ENCODE measurements at regions not wholly inside any gene's neighbourhood (a gene's known extent, or its start where the extent isn't known, plus 50 kb on each side); places are given as distances from the start of the nearest gene placed in this dataset.
A peak's percentile ranks its signal among the peaks of the same experiment; 100 is the strongest.

GRCh38 chr13:47326061-47326460 lies 429.2 kb upstream of the HTR2A start:
- DNase-seq, result no peak
- intact Hi-C loops (cut with DNase I), result no loop called here

GRCh38 chr13:47317356-47317755 lies 420.5 kb upstream of the HTR2A start:
- intact Hi-C loops (cut with DNase I), result no loop called here
- ATAC-seq (no peak), DNase-seq (no peak)

More at GRCh38 chr13:47326061-47326460, 429.2 kb upstream of the HTR2A start:
- no peak for ATAC-seq

DNA sequence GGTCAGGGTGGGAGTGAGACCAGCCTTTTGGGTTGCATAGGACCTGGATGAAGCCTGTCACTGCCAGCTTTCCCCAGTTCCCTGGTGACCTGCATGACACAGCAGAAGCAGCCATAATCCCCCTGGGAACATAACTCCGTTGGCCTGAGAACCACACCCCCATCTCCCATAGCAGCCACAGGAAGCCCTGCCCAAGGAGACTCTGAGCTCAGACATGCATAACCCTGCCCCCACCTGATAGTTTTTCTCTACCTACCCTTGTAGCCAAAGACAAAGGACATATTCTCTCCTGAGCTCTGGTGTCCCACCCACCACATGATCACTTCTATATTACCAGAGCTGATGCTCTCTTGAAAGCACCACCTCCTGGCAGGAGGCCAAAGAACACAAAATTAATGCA lies 413.5 kb upstream of the HTR2A start:
- ATAC-seq (no peak), DNase-seq (no peak)
- intact Hi-C loops (cut with DNase I), result no loop called here

DNA sequence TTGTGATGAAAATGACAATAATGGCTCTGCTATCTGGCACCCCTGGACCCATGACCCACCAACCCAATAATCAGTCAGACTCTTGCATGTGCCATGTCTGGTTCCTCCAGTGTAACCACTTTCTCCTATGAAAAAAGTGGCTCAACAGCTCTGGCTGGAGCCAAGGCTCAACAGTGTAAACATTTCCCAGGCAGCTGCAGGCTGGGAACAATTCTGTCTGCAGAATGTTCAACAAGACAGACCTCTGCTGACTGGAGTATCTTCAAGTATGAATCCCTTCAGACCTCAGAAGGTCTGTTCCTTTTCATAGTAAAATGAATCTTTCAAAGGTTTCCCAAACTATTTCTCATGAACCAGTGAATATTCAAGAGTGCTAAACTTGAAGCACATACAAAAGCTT lies 410.1 kb upstream of the HTR2A start:
- no peak for DNase-seq
- no peak for ATAC-seq
- intact Hi-C loops (cut with DNase I), result no loop called here

GRCh38 chr13:47303626-47304025 lies 406.8 kb upstream of the HTR2A start:
- intact Hi-C loops (cut with DNase I), result no loop called here
- ATAC-seq, result no peak

DNA sequence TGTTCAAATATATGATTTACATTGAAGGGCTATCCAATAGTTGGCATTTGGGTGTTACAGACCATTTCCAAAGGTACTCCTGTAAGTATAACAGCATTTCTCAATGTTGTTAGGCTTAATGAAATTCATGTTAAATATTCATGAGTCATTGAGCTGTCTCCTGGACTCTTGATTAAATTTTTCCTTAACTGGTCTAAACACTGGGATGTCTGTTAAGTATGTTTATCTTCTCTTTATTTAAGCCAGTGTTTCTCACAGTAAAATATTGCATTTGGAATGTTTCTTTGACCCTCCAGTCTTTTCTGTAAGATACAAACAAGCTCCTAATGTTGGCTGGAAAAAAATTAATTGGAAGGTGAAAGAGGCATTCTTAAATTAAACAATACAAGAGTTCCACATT lies 402.5 kb upstream of the HTR2A start:
- intact Hi-C loops (cut with DNase I), result no loop called here
- DNase-seq, result no peak
- peak in 1 of 2 donors; percentile 71 for ATAC-seq

More at GRCh38 chr13:47303626-47304025, 406.8 kb upstream of the HTR2A start:
- DNase-seq, result no peak

- DNase-seq (no peak), ATAC-seq (peak in 1 of 2 donors; percentile 86)
- intact Hi-C loops (cut with DNase I), result no loop called here
These were observed 401.7 kb upstream of the HTR2A start for GRCh38 chr13:47298506-47298905.

GRCh38 chr13:47294691-47295090 lies 397.8 kb upstream of the HTR2A start:
- DNase-seq (no peak), ATAC-seq (peak in 1 of 2 donors; percentile 33)
- intact Hi-C loops (cut with DNase I), result no loop called here

DNA sequence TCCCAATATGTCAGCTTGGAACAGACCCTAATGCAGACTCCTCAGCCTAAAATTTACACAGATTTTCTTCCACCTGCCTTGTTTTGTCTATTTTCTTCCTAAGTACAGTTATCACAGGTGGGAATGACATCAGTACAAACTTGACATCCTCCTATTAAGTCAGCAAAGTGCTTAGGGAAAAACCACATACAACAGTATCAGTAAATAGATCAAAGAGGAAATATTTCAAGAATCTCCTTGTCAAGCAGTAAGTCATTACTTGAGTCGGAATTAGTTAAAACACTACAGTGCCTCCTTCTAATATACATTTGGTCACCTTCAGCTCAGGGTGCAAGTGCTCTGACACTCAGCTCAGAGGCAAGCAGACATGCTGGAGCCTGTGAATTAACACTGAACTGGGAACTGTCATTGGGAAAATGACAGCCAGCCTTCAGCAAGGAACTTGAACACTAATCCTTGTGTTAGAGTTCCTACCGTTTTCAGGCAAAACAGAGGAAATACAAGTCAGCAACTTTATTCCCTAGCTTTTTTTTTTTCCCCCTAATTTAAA lies 394.3 kb upstream of the HTR2A start:
- ATAC-seq (no peak), DNase-seq (no peak)
- intact Hi-C loops (cut with DNase I), result no loop called here

GRCh38 chr13:47289567-47289966 lies 392.7 kb upstream of the HTR2A start:
- intact Hi-C loops (cut with DNase I), result no loop called here
- DNase-seq, result no peak
- ATAC-seq, result no peak

GRCh38 chr13:47288546-47288945 lies 391.7 kb upstream of the HTR2A start:
- DNase-seq, result no peak
- intact Hi-C loops (cut with DNase I), result no loop called here

GRCh38 chr13:47287291-47287751 lies 390.5 kb upstream of the HTR2A start:
- intact Hi-C loops (cut with DNase I), result no loop called here
- no peak for ATAC-seq
- no peak for DNase-seq

More at GRCh38 chr13:47288546-47288945, 391.7 kb upstream of the HTR2A start:
- ATAC-seq, result no peak

DNA sequence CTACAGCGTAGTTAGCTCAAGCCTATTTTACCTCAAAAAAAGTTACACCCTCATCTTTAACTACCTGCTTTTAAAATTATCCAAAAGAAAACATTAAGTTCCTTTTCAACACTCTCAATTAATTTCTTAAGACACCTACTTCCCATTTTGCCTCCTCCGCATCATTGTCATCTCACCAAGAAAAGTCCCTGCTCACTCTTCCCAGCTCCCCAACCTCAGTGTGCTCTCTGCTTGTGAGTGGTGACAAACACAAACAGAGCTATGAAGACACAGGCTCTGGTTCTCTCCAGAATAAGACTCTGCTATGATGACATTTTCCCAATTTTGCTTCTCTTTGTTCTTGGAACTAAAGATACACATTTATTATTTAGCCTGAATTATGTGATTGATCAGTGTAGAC lies 385.1 kb upstream of the HTR2A start:
- DNase-seq, result no peak
- intact Hi-C loops (cut with DNase I), result no loop called here
- no peak for ATAC-seq

DNA sequence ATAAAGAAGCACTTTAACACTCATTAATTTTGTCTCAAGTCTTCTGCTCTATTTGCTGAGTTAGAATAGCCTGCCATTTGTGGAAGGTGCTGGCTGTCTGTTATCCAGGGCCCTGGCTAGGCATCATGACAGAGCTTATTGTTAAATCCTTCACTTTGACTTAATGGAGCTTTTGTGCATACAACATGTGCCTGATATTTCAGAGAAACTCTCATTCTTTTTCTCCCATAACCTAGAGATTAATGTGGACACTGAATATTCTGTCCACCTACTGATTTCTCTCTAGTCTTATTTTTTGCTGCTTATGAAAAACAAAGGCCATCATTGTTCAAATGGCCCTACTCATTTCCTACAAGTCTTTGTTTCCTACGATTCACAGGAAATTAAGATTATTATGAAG lies 383.1 kb upstream of the HTR2A start:
- DNase-seq (no peak), ATAC-seq (no peak)
- intact Hi-C loops (cut with DNase I), result no loop called here

- DNase-seq, result no peak
- intact Hi-C loops (cut with DNase I), result no loop called here
- ATAC-seq, result no peak
These were observed 380.9 kb upstream of the HTR2A start for GRCh38 chr13:47277774-47278173.

GRCh38 chr13:47268270-47268669 lies 371.4 kb upstream of the HTR2A start:
- DNase-seq (no peak), ATAC-seq (no peak)
- intact Hi-C loops (cut with DNase I), result no loop called here

DNA sequence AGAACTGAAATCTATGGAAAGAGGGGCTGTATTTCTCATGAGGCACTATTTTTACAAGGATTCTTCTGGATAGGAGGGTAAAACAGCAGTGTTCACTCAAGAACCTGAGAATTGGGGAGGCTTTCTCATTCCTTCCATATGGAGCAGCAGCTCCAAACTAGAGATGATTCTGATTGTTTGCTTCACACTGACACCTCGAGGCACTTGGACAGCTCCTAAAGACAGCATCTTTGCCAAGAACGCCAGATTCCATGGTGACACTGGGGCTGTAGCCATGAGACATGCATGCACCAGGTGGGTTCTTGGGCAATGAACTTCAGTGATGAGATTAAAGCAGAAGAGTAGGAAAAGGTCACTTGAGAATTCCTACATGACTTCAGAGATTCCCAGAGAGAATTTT lies 361.5 kb upstream of the HTR2A start:
- DNase-seq, result no peak
- ATAC-seq, result no peak
- intact Hi-C loops (cut with DNase I), result no loop called here

DNA sequence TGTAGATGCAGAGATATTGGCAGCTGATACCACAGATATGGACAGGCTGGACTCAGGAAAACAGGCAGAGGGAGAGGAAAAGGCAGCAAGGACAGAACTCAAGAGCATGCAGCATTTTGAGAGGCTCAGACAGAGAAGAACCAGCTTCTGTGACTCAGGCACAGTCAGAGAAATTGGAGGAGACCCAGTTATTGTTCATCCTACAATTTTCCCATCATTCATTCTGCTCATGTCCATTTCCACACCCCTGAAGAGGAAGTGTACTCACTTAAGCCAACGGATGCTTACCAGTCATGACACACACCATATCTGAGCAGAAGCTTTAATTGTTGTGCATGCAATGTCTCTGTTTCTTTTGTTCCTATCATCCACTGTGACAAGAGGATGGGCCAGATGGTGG lies 359.8 kb upstream of the HTR2A start:
- intact Hi-C loops (cut with DNase I), result no loop called here
- ATAC-seq (peak in 1 of 2 donors; percentile 79), DNase-seq (no peak)

DNA sequence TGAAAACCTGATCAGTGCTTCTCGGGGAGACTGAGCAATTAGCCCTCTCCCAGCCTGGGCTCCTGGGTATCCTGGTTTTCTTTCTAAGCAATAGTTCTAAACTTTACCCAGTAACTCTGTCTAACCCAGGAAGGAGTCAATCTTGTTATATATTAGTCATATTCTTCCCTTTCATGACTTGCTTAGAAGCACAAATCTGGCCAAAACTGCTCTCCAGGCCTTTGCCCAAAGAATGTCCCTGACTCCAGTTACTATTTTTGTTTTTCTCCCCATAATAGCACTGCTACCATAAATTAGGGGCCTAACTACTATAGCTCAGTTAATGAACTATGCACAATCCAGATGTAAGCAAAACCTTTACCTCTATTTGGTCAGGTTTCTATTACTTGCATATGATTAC lies 355.8 kb upstream of the HTR2A start:
- intact Hi-C loops (cut with DNase I), result no loop called here
- DNase-seq, result no peak
- ATAC-seq, result peak in 1 of 2 donors; percentile 30

GRCh38 chr13:47251771-47252170 lies 354.9 kb upstream of the HTR2A start:
- ATAC-seq (no peak), DNase-seq (no peak)
- intact Hi-C loops (cut with DNase I), result no loop called here

DNA sequence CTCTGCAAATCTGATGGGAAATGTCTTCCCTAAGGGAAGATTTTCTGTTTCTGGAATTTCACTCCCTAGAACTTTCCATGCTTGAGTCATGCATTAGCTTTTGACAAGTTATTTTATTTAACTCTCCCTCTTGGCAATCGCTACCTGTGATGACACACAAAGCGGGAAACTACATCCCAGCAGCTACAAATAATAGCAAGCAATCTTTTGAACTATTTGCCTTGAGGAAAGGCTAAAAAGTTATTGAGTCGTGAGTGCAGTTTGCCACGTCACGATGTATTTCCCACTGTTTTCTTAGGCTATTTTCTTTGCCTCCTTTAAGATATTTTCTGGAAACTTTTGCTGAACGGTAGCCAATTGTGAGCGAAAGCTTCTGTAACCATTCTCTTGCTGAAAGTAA lies 353.3 kb upstream of the HTR2A start:
- intact Hi-C loops (cut with DNase I), result no loop called here

GRCh38 chr13:47249266-47249665 lies 352.4 kb upstream of the HTR2A start:
- DNase-seq, result no peak
- no peak for ATAC-seq
- intact Hi-C loops (cut with DNase I), result no loop called here

More for the DNA sequence above, 353.3 kb upstream of the HTR2A start:
- ATAC-seq (peak; percentile 44 to 87), DNase-seq (peak; percentile 20)

Data from left cardiac atrium (tissue), 4 donors.